Smooth muscle cell (in vitro differentiated cells): ENCODE measurements at regions not wholly inside any gene's neighbourhood (a gene's known extent, or its start where the extent isn't known, plus 50 kb on each side); places are given as distances from the start of the nearest gene placed in this dataset.
"Not testable (repeated sequence)": the region's sequence is repeated elsewhere in the genome, so short reads cannot be mapped to it uniquely, and the experiment has no call there.

Experiments
- DNase-seq: peaks from one replicate; lab custom pipeline; 2025; ENCODE audit not compliant: unreplicated experiment; lab: John Stamatoyannopoulos, UW
- H2AFZ ChIP-seq: fragments of 200-600 bp; sonication (generic); 2 replicates; pipeline ENCODE4 v1.6.0; 2016; ENCODE audit warnings: antibody characterized with exemption, low read depth, mild to moderate bottlenecking
- H3F3A ChIP-seq: fragments of 200-600 bp; sonication (generic); 2 replicates; pipeline ENCODE4 v1.6.0; 2017; ENCODE audit warnings: antibody characterized with exemption, low read depth
- H3K27ac ChIP-seq: fragments of 200-600 bp; sonication (generic); 2 replicates; pipeline ENCODE4 v1.5.1; 2016; ENCODE audit warnings: low read depth, mild to moderate bottlenecking
- H3K27me3 ChIP-seq: fragments of 200-600 bp; sonication (generic); 2 replicates; pipeline ENCODE4 v1.6.1; 2016; ENCODE audit warnings: low read depth, mild to moderate bottlenecking
- H3K36me3 ChIP-seq: fragments of 200-600 bp; sonication (generic); 2 replicates; pipeline ENCODE4 v1.5.1; 2016; ENCODE audit warnings: low read depth
- H3K4me1 ChIP-seq: fragments of 200-600 bp; sonication (generic); 2 replicates; pipeline ENCODE4 v1.5.1; 2016; ENCODE audit warnings: low read depth
- H3K4me2 ChIP-seq: fragments of 200-600 bp; sonication (generic); 2 replicates; pipeline ENCODE4 v1.6.0; 2016; ENCODE audit warnings: mild to moderate bottlenecking
- H3K4me3 ChIP-seq: fragments of 200-600 bp; sonication (generic); 2 replicates; pipeline ENCODE4 v1.5.1; 2016; ENCODE audit warnings: mild to moderate bottlenecking
- H3K79me2 ChIP-seq: fragments of 200-600 bp; sonication (generic); 2 replicates; pipeline ENCODE4 v1.6.0; 2016; ENCODE audit warnings: low read depth, mild to moderate bottlenecking
- H3K9ac ChIP-seq: fragments of 200-600 bp; sonication (generic); 2 replicates; pipeline ENCODE4 v1.6.0; 2016; ENCODE audit warnings: low read depth
- H3K9me3 ChIP-seq: fragments of 200-600 bp; sonication (generic); replicated peaks from 2 replicates; pipeline ENCODE4 v1.5.1; 2016; ENCODE audit warnings: low read depth
- H4K20me1 ChIP-seq: fragments of 200-600 bp; sonication (generic); 2 replicates; pipeline ENCODE4 v1.6.0; 2016; ENCODE audit warnings: low read depth
- CTCF ChIP-seq: fragments of 200-600 bp; sonication (generic); IDR thresholded peaks from 2 replicates; pipeline ENCODE4 v1.5.1; 2017; ENCODE audit warnings: borderline replicate concordance, mild to moderate bottlenecking, antibody characterized with exemption; ENCODE audit not compliant: insufficient read depth, poor library complexity, severe bottlenecking
- WGBS: methylation state at CpG from one replicate; pipeline ENCODE4 v1.1.7; 2016; ENCODE audit warnings: low lambda C conversion rate; 5-methylcytosine and 5-hydroxymethylcytosine counted together

GRCh38 chr14:100007254-100007653, 58.0 kb upstream of the EVL start:
- Histone ChIP-seq H3K9ac (no peak overlapping the region), H3K9me3 (peaks cover 11% of the 10 kb centered on the region)
- WGBS: 95% methylated on average over 1 of the region's 1 CpG

GRCh38 chr14:100009802-100010201, 55.4 kb upstream of the EVL start:
- not testable (repeated sequence) for H3K4me3 ChIP-seq, H3K4me2 ChIP-seq, H3F3A ChIP-seq, H3K9me3 ChIP-seq, H3K27me3 ChIP-seq, H3K36me3 ChIP-seq, H2AFZ ChIP-seq, DNase-seq, H3K9ac ChIP-seq, H3K4me1 ChIP-seq, H3K27ac ChIP-seq
- Histone ChIP-seq H3K79me2 (peaks cover 27% of the 10 kb centered on the region), H4K20me1 (peaks cover 28% of the 10 kb centered on the region)
- WGBS: 17% methylated on average over 2 of the region's 2 CpGs

More at GRCh38 chr14:100007254-100007653, 58.0 kb upstream of the EVL start:
- Histone ChIP-seq H4K20me1 (peaks cover 25% of the 10 kb centered on the region), H3F3A (no peaks in the 10 kb centered on the region), H3K27ac (no peak overlapping the region), H2AFZ (no peak overlapping the region), H3K27me3 (no peaks in the 10 kb centered on the region), H3K4me2 (no peak overlapping the region), H3K36me3 (no peaks in the 10 kb centered on the region), H3K4me1 (no peaks in the 10 kb centered on the region), H3K4me3 (no peak overlapping the region), H3K79me2 (peaks cover 31% of the 10 kb centered on the region)
- no peak for TF ChIP-seq CTCF
- no peak for DNase-seq

GRCh38 chr14:100010679-100011078, 54.5 kb upstream of the EVL start:
- Histone ChIP-seq H3K4me3 (no peak overlapping the region), H3K27ac (no peak overlapping the region), H3K4me1 (no peaks in the 10 kb centered on the region), H3K36me3 (no peaks in the 10 kb centered on the region), H3K4me2 (no peak overlapping the region), H3K79me2 (peaks cover 26% of the 10 kb centered on the region), H3K9me3 (no peaks in the 10 kb centered on the region), H2AFZ (no peak overlapping the region), H3K27me3 (no peaks in the 10 kb centered on the region), H3K9ac (no peak overlapping the region), H4K20me1 (peaks cover 28% of the 10 kb centered on the region), H3F3A (no peaks in the 10 kb centered on the region)
- WGBS: 67% methylated on average over 4 of the region's 4 CpGs
- DNase-seq: no peak
- no peak for TF ChIP-seq CTCF

GRCh38 chr14:100011628-100012325, 53.4 kb upstream of the EVL start:
- peaks cover 30% of the 10 kb centered on the region for H3K79me2 ChIP-seq
- DNase-seq: no peak

More at GRCh38 chr14:100011628-100012325, 53.4 kb upstream of the EVL start:
- Histone ChIP-seq H3K27ac (no peak overlapping the region), H3K27me3 (no peaks in the 10 kb centered on the region), H2AFZ (no peak overlapping the region), H3K4me1 (no peaks in the 10 kb centered on the region), H3K9ac (no peak overlapping the region), H3K4me3 (no peak overlapping the region), H3K9me3 (no peaks in the 10 kb centered on the region), H3F3A (no peaks in the 10 kb centered on the region), H3K4me2 (no peak overlapping the region), H4K20me1 (peaks cover 33% of the 10 kb centered on the region), H3K36me3 (no peaks in the 10 kb centered on the region)
- 56% methylated on average over 3 of the region's 3 CpGs for WGBS
- TF ChIP-seq CTCF: no peak
